Adrenal gland (tissue), 5 donors: ENCODE measurements at regions not wholly inside any gene's neighbourhood (a gene's known extent, or its start where the extent isn't known, plus 50 kb on each side); places are given as distances from the start of the nearest gene placed in this dataset.

Experiments
- POLR2A ChIP-seq, 2 donors: fragments of 450-650 bp; IDR thresholded peaks; one replicate each; pipeline ENCODE4 v1.6.1; 2017; ENCODE audit warnings: antibody characterized with exemption in 2 of 2, mild to moderate bottlenecking in 2 of 2, moderate library complexity in 1 of 2
- TF ChIP-seq, protein P1 (sequence below), 6 experiments: fragments of 450-650 bp in 4 of 6; fragments of 200-600 bp in 2 of 6; sonication (generic) in 1 of 6; IDR thresholded peaks; 1 replicate in 5 of 6; 2 replicates in 1 of 6; pipeline versions ENCODE4 v1.5.1 to v1.8.0; 2016 to 2021; ENCODE audit warnings: antibody characterized with exemption in 6 of 6, mild to moderate bottlenecking in 2 of 6, moderate library complexity in 1 of 6
- donor health status: DM: no; HTN: no; CAD: no.

DNA sequence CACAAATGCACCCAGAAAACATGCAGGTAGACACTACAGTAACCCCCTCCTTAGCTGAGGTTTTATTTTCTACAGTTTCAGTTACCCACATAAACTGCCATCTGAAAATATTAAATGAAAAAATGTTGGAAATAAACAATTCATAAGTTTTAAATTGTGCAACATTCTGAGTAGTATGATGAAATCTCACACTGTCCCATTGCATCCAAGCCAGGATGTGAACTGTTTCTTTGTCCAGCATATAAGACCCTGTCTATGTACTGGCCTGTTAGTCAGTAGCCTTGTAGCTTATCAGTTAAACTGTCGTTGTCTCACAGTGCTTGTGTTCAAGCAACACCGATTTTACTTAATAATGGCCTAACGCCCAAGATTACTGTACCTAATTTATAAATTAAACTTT is 630.5 kb downstream of the ANXA1 start:
- TF ChIP-seq, protein P1, sequence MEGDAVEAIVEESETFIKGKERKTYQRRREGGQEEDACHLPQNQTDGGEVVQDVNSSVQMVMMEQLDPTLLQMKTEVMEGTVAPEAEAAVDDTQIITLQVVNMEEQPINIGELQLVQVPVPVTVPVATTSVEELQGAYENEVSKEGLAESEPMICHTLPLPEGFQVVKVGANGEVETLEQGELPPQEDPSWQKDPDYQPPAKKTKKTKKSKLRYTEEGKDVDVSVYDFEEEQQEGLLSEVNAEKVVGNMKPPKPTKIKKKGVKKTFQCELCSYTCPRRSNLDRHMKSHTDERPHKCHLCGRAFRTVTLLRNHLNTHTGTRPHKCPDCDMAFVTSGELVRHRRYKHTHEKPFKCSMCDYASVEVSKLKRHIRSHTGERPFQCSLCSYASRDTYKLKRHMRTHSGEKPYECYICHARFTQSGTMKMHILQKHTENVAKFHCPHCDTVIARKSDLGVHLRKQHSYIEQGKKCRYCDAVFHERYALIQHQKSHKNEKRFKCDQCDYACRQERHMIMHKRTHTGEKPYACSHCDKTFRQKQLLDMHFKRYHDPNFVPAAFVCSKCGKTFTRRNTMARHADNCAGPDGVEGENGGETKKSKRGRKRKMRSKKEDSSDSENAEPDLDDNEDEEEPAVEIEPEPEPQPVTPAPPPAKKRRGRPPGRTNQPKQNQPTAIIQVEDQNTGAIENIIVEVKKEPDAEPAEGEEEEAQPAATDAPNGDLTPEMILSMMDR (IDR thresholded peaks at IDR 0.05), result no peak
- TF ChIP-seq POLR2A (IDR thresholded peaks at IDR 0.05), result no peak
